GM21447 (cell line): ENCODE measurements at regions not wholly inside any gene's neighbourhood (a gene's known extent, or its start where the extent isn't known, plus 50 kb on each side); places are given as distances from the start of the nearest gene placed in this dataset.
"Not testable (repeated sequence)": the region's sequence is repeated elsewhere in the genome, so short reads cannot be mapped to it uniquely, and the experiment has no call there.

ENCODE experiments used
- ATAC-seq: cut with Tn5 transposase; IDR thresholded peaks from one replicate; pipeline ENCODE4 v1.9.1; 2021; ENCODE audit not compliant: unreplicated experiment

GRCh38 chr2:7368211-7368610 is 451.0 kb downstream of the RNF144A start:
- ATAC-seq = no peak

DNA sequence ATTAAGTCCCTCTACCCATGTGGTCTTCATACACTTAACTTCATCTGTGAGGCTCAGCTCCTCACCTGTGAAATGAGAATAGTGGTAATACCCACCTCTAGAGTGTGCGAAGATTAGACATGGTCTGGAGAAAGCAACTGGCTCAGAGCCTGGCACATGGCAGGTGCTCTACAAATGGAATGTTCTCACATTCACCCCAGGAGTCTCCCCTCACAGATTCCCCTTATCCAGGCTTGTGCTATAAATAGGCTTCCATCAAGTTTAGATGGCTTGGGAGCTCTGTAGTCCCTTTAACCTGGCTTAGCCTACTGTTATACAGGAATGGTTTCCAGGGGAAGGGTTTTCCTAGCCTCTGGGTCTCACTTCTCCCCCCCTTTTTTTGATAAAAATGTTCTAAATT is 455.9 kb downstream of the RNF144A start:
- no peak for ATAC-seq

GRCh38 chr2:7375901-7376300 is 458.7 kb downstream of the RNF144A start:
- ATAC-seq = no peak

DNA sequence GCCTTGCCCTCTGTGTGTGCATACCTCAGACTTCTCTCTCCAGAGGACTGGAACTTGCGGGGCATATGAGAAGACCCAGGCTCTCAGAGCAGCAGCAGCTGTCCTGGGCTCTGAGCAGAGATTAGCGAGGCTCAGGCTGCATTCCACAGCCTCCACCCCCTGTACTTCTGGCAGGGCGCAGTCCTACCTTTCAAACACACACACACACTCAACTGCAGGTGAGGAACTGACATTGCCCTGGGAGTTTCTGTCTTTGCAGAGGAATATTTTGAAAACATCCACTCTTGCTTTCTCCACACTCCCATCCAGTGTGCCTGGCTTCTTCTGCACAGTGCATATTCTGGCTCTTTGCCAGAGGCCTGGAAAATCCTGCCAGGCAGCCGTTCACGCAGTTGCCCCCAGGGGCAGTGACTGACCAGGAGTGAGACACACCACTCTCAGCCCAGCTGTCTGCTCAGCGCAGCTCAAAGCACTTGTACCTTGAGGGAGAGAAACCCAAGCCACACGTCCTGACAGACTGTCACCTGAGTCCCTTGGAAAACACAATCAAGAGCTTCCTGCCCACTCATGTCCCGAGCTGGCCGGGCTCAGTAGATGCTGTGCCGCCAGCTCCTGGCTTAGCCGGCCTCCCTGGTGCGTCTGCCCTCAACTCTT is 460.8 kb downstream of the RNF144A start:
- no peak for ATAC-seq

DNA sequence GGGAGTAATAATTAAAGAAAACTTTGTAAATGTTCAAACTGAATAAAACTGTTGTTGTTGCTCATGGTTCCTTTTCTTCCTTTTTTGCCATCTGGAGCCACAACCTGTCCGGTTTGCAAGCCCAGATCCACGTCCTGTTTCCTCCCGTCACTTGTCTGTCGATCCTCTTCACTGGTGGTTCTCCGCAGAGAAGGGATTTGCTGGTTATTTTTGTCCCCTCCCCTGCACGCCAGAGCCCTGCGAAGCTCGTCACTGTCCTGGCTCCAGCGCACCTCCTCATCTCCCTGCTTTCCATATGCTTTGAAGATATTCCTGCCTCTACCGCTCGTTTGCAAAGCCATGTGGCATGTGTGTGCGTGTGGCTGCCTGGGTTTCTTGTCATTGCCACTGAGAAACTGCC is 461.4 kb downstream of the RNF144A start:
- no peak for ATAC-seq

GRCh38 chr2:7379799-7380198 is 462.6 kb downstream of the RNF144A start:
- no peak for ATAC-seq

DNA sequence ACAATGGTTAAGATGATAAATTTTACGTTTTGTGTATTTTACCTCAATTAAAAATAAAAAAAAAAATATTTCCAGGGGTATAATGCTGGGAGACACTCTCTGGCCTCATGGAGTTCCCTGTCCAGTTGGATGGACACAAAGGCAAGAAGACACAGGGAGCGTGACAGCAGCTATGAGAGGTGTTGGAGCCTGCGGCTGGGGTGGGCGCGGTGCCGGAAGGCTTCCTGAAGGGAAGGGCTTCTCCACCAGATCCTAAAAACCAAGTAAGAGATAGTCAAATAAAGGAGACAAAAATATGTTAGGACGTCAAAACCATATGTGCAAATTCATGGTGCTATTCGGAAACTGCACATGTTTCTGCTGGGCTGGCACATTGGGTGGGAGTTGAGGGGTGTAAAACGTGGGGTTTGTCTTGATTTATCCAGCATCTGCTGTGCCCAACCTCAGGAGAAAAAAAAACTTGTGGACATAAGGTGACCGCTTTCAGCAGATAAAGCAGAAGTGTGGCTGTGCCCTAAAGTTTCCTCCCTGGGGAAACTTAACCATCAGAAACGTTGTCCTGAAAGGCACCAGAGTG is 467.6 kb downstream of the RNF144A start:
- ATAC-seq = no peak

DNA sequence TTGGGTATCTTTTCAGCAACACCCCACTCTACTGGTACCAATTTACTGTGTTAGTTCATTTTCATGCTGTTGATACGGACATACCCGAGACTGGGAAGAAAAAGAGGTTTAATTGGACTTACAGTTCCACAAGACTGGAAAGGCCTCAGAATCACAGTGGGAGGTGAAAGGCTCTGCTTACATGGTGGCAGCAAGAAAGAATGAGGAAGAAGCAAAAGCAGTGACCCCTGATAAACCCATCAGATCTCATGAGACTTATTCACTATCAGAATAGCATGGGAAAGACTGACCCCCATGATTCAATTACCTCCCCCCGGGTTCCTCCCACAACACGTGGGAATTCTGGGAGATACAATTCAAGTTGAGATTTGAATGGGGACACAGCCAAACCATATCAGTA is 473.1 kb downstream of the RNF144A start:
- ATAC-seq = not testable (repeated sequence)

GRCh38 chr2:7392076-7392787 is 475.0 kb downstream of the RNF144A start:
- no peak for ATAC-seq

DNA sequence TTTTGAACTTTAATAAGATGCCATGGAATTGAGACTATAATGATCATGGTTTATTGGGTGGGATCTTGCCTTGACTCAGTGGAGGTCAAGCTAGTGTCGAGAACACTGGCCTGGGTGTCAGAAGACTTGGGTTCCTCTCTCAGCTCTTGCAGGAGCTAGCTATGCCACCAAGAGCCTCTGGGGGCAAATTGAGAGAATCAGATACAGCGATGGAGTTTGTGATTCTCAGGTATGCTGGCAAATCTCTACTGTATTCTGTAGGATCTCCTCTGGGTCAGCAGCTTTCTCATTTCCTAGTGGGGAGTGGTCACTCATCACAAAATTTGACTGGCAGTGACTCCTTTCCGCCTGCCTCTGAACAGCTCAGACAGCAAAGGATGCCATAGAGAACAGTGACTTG is 477.0 kb downstream of the RNF144A start:
- no peak for ATAC-seq

DNA sequence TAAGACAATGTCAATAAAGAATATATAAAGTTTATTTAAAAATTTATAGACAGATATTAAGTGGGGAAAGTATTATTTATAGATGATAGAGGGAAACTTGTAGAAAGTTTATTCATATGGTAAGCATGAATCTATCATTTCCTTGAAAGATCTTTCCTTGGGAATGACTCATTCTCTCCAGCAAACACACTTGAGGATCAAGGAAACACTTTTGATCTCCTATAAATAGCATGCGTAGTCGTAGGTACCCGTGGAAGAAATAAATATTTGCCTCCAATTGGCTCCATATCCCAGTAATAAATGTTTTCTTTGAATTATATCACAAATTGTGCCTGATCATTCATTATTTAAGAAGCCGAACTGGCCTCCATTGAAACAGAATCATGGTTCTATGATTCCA is 483.4 kb downstream of the RNF144A start:
- no peak for ATAC-seq

- no peak for ATAC-seq
Observed at GRCh38 chr2:7403092-7403775, 486.0 kb downstream of the RNF144A start.

DNA sequence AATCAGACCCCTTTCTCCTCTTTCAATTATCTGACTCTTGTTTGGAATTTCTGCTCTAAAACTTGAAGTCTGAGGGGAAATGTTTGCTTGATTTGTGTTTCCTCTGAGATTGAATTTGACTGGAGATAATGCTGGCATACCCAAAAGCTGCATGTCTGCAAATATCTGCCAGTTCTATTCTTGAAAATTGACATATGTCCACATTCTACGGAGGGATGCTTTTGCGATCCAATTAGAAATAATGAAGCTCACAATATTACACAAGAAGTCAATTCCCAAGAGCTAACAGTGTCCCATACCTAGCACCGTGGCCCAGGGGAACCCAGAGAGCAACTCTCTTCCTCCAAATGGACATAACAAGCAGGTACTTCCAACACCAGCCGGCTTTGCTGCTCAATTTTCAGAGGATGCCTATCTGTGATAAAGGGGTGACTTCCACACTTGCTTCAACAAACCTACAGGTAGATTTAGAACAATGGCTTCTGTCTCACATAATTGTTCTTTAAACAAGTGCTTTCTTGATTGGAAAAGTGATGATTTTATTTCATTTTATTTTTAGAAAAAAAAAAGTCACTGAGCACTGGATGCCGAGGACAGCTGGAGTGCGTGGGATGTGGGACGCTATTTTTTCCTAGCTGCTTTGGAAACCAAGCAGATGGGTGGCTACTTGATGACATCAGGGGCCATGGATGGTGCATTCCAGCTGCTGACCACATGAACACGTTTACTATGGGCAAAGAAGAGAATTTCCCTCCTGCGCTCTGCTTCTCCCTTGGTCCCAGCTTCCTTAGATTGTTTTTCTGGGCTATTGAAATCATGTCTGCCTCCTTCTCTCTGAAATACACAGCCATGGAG is 488.9 kb downstream of the RNF144A start:
- no peak for ATAC-seq

GRCh38 chr2:7407001-7407400 is 489.8 kb downstream of the RNF144A start:
- no peak for ATAC-seq

DNA sequence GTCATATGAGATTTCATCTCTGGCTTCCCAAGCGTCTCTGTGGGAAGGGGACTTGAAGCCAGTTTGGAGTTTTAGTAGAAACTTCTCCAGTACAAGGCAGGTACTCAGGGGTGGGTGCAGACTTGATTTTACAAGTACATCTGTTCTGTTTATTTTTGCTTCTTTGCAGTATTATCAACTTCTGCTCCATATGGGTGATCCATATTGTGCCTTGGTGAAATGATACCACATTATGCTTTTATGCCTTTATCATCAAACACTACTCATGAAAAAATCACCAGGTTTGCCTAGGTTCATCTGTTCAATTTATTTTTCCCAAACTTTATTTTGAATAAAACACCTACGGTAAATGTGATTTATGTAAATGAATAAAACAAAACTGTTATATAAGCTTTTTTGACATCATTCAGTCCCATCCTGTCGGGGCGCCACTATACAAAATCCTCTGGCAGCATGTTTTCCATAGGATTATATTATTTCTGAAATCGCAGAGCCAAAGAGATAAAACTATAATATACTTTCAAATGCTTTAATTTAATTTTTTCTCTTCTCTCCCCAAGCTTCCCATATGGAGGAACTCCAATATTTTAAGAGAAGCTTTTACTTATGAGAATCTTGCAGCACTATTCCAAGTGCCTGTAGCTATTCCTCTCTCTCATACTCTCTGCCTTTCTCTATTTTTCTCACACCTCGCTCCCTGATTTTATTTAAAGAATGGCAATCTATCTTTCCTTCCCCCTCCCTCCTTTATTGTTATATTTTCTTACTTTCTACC is 490.9 kb downstream of the RNF144A start:
- ATAC-seq = no peak

- no peak for ATAC-seq
Observed at GRCh38 chr2:7411691-7412090, 494.5 kb downstream of the RNF144A start.

GRCh38 chr2:7417845-7418742 is 500.9 kb downstream of the RNF144A start:
- no peak for ATAC-seq

GRCh38 chr2:7419186-7419585 is 502.0 kb downstream of the RNF144A start:
- ATAC-seq = no peak

- ATAC-seq = no peak
Observed at GRCh38 chr2:7419814-7420311, 502.7 kb downstream of the RNF144A start.
